Large intestine (tissue), 3 donors: ENCODE measurements at regions not wholly inside any gene's neighbourhood (a gene's known extent, or its start where the extent isn't known, plus 50 kb on each side); places are given as distances from the start of the nearest gene placed in this dataset.
"Not testable (repeated sequence)": the region's sequence is repeated elsewhere in the genome, so short reads cannot be mapped to it uniquely, and the experiment has no call there.

Source experiments
- DNase-seq, 2 donors: peaks; one replicate each; pipeline versions ENCODE4 v3.0.0 to v3.0.0-alpha.2; 2013
- H3K27ac ChIP-seq: one replicate; pipeline ENCODE4 v1.5.1; 2013; ENCODE audit warnings: low read length
- H3K27me3 ChIP-seq: 2 replicates; pipeline ENCODE4 v1.6.1; 2013; ENCODE audit warnings: low read length; ENCODE audit not compliant: control insufficient read depth, insufficient read depth
- H3K36me3 ChIP-seq: 2 replicates; pipeline ENCODE4 v1.6.1; 2013; ENCODE audit warnings: low read length; ENCODE audit not compliant: control insufficient read depth, insufficient read depth
- H3K4me1 ChIP-seq: one replicate; pipeline ENCODE4 v1.6.1; 2013; ENCODE audit warnings: low read length; ENCODE audit not compliant: control insufficient read depth, insufficient read depth
- H3K4me3 ChIP-seq: one replicate; pipeline ENCODE4 v1.5.1; 2013; ENCODE audit warnings: low read length
- H3K9me3 ChIP-seq: one replicate; pipeline ENCODE4 v1.6.1; 2013; ENCODE audit warnings: mild to moderate bottlenecking, low read depth, low read length, moderate library complexity; ENCODE audit not compliant: control insufficient read depth
- WGBS: methylation state at CpG from one replicate; pipeline ENCODE4 v1.1.5; 2013; ENCODE audit warnings: low lambda C conversion rate; ENCODE audit not compliant: insufficient coverage; 5-methylcytosine and 5-hydroxymethylcytosine counted together

- Histone ChIP-seq H3K4me3 (no peak overlapping the region), H3K27me3 (no peaks in the 10 kb centered on the region), H3K27ac (no peak overlapping the region), H3K36me3 (no peaks in the 10 kb centered on the region), H3K9me3 (no peaks in the 10 kb centered on the region), H3K4me1 (no peaks in the 10 kb centered on the region)
- DNase-seq: no peak
- 70% methylated on average over 2 of the region's 8 CpGs for WGBS
Measured at GRCh38 chr12:28086521-28087155, 103.6 kb upstream of the CCDC91 start.

GRCh38 chr12:28088566-28089272 lies 101.5 kb upstream of the CCDC91 start:
- Histone ChIP-seq H3K4me3 (no peak overlapping the region), H3K36me3 (no peaks in the 10 kb centered on the region), H3K4me1 (no peaks in the 10 kb centered on the region), H3K27ac (no peak overlapping the region), H3K9me3 (no peaks in the 10 kb centered on the region), H3K27me3 (no peaks in the 10 kb centered on the region)
- no peak for DNase-seq
- 86% methylated on average over 1 of the region's 3 CpGs for WGBS

GRCh38 chr12:28089338-28089737 lies 100.9 kb upstream of the CCDC91 start:
- WGBS: 60% methylated on average over 1 of the region's 5 CpGs
- Histone ChIP-seq H3K9me3 (no peaks in the 10 kb centered on the region), H3K4me3 (no peak overlapping the region), H3K36me3 (no peaks in the 10 kb centered on the region), H3K27me3 (no peaks in the 10 kb centered on the region), H3K27ac (no peak overlapping the region), H3K4me1 (no peaks in the 10 kb centered on the region)
- no peak for DNase-seq

- Histone ChIP-seq H3K27me3 (no peaks in the 10 kb centered on the region), H3K36me3 (no peaks in the 10 kb centered on the region), H3K27ac (no peak overlapping the region), H3K9me3 (no peaks in the 10 kb centered on the region), H3K4me3 (no peak overlapping the region), H3K4me1 (no peaks in the 10 kb centered on the region)
- DNase-seq: peak in 1 of 2 donors; percentile 4
- no CpG with 5 or more reads among the region's 3 CpGs for WGBS
Measured at GRCh38 chr12:28090835-28091234, 99.4 kb upstream of the CCDC91 start.

- no peak for DNase-seq
- Histone ChIP-seq H3K27me3 (no peaks in the 10 kb centered on the region), H3K27ac (no peak overlapping the region), H3K9me3 (no peaks in the 10 kb centered on the region), H3K36me3 (no peaks in the 10 kb centered on the region), H3K4me3 (no peak overlapping the region), H3K4me1 (no peaks in the 10 kb centered on the region)
- no CpG with 5 or more reads among the region's 4 CpGs for WGBS
Measured at GRCh38 chr12:28092396-28092795, 97.9 kb upstream of the CCDC91 start.

GRCh38 chr12:28096649-28097048 lies 93.6 kb upstream of the CCDC91 start:
- Histone ChIP-seq H3K27ac (no peak overlapping the region), H3K9me3 (no peaks in the 10 kb centered on the region), H3K36me3 (no peaks in the 10 kb centered on the region), H3K4me1 (no peaks in the 10 kb centered on the region), H3K27me3 (no peaks in the 10 kb centered on the region), H3K4me3 (no peak overlapping the region)
- 80% methylated on average over 1 of the region's 2 CpGs for WGBS
- no peak for DNase-seq

- Histone ChIP-seq H3K27ac (no peak overlapping the region), H3K4me3 (no peak overlapping the region), H3K9me3 (no peaks in the 10 kb centered on the region), H3K27me3 (no peaks in the 10 kb centered on the region), H3K36me3 (no peaks in the 10 kb centered on the region), H3K4me1 (no peaks in the 10 kb centered on the region)
- whole genome bisulfite sequencing: no CpG with 5 or more reads among the region's 3 CpGs
- DNase-seq: no peak
Measured at GRCh38 chr12:28097221-28097620, 93.0 kb upstream of the CCDC91 start.

- not testable (repeated sequence) for H3K36me3 ChIP-seq, H3K9me3 ChIP-seq, H3K27me3 ChIP-seq, H3K27ac ChIP-seq, DNase-seq, H3K4me3 ChIP-seq, H3K4me1 ChIP-seq
- no CpG with 5 or more reads among the region's 2 CpGs for WGBS
Measured at GRCh38 chr12:28099245-28099644, 91.0 kb upstream of the CCDC91 start.

- no peaks in the 10 kb centered on the region for H3K4me1 ChIP-seq
- H3K27me3 ChIP-seq: no peaks in the 10 kb centered on the region
- DNase-seq: no peak
- H3K4me3 ChIP-seq: no peak overlapping the region
- H3K36me3 ChIP-seq: no peaks in the 10 kb centered on the region
- H3K9me3 ChIP-seq: no peaks in the 10 kb centered on the region
- no peak overlapping the region for H3K27ac ChIP-seq
- 80% methylated on average over 1 of the region's 2 CpGs for WGBS
Measured at GRCh38 chr12:28099871-28100270, 90.4 kb upstream of the CCDC91 start.

- Histone ChIP-seq H3K4me1 (no peaks in the 10 kb centered on the region), H3K36me3 (no peaks in the 10 kb centered on the region), H3K9me3 (no peaks in the 10 kb centered on the region), H3K4me3 (no peak overlapping the region), H3K27me3 (no peaks in the 10 kb centered on the region), H3K27ac (no peak overlapping the region)
- no peak for DNase-seq
- no CpG with 5 or more reads among the region's 1 CpG for WGBS
Measured at GRCh38 chr12:28100717-28101116, 89.5 kb upstream of the CCDC91 start.

- DNase-seq: no peak
- 86% methylated on average over 1 of the region's 2 CpGs for WGBS
Measured at GRCh38 chr12:28104316-28104715, 85.9 kb upstream of the CCDC91 start.

More at GRCh38 chr12:28104316-28104715, 85.9 kb upstream of the CCDC91 start:
- no peaks in the 10 kb centered on the region for H3K9me3 ChIP-seq
- no peaks in the 10 kb centered on the region for H3K27me3 ChIP-seq
- no peak overlapping the region for H3K4me3 ChIP-seq
- no peak overlapping the region for H3K27ac ChIP-seq
- no peaks in the 10 kb centered on the region for H3K36me3 ChIP-seq
- H3K4me1 ChIP-seq: no peaks in the 10 kb centered on the region
